Fibroblast of pulmonary artery (primary cell): ENCODE measurements at regions not wholly inside any gene's neighbourhood (a gene's known extent, or its start where the extent isn't known, plus 50 kb on each side); places are given as distances from the start of the nearest gene placed in this dataset.

Experiments
- DNase-seq: peaks from one replicate; pipeline ENCODE4 v3.0.0-alpha.2; 2010; ENCODE audit warnings: low read depth
- H3K4me3 ChIP-seq: replicated peaks from 2 replicates; pipeline ENCODE4 v1.5.1; 2011; ENCODE audit warnings: low read depth, mild to moderate bottlenecking, control low read depth, low read length, moderate library complexity
- TF ChIP-seq, protein P1 (sequence below): IDR thresholded peaks from 2 replicates; pipeline ENCODE4 v1.5.1; 2011; ENCODE audit warnings: mild to moderate bottlenecking, control low read depth, low read length, inconsistent platforms; ENCODE audit errors: missing control alignments

GRCh38 chr10:37671802-37672201 lies 185.6 kb downstream of the ZNF248 start:
- no peak overlapping the region for H3K4me3 ChIP-seq
- no peak for DNase-seq
- TF ChIP-seq, protein P1, sequence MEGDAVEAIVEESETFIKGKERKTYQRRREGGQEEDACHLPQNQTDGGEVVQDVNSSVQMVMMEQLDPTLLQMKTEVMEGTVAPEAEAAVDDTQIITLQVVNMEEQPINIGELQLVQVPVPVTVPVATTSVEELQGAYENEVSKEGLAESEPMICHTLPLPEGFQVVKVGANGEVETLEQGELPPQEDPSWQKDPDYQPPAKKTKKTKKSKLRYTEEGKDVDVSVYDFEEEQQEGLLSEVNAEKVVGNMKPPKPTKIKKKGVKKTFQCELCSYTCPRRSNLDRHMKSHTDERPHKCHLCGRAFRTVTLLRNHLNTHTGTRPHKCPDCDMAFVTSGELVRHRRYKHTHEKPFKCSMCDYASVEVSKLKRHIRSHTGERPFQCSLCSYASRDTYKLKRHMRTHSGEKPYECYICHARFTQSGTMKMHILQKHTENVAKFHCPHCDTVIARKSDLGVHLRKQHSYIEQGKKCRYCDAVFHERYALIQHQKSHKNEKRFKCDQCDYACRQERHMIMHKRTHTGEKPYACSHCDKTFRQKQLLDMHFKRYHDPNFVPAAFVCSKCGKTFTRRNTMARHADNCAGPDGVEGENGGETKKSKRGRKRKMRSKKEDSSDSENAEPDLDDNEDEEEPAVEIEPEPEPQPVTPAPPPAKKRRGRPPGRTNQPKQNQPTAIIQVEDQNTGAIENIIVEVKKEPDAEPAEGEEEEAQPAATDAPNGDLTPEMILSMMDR, result no peak

- no peak overlapping the region for H3K4me3 ChIP-seq
- TF ChIP-seq, protein P1, result no peak
- no peak for DNase-seq
Measured at GRCh38 chr10:37667736-37668135, 189.7 kb downstream of the ZNF248 start.

GRCh38 chr10:37654466-37654865 lies 202.9 kb downstream of the ZNF248 start:
- no peak for DNase-seq
- TF ChIP-seq, protein P1, result no peak
- H3K4me3 ChIP-seq, result no peak overlapping the region

- TF ChIP-seq, protein P1, result no peak
- no peak overlapping the region for H3K4me3 ChIP-seq
- DNase-seq, result no peak
Measured at GRCh38 chr10:37643187-37643586, 214.2 kb downstream of the ZNF248 start.

GRCh38 chr10:37640301-37640700 lies 217.1 kb downstream of the ZNF248 start:
- no peak for DNase-seq
- TF ChIP-seq, protein P1, result no peak

DNA sequence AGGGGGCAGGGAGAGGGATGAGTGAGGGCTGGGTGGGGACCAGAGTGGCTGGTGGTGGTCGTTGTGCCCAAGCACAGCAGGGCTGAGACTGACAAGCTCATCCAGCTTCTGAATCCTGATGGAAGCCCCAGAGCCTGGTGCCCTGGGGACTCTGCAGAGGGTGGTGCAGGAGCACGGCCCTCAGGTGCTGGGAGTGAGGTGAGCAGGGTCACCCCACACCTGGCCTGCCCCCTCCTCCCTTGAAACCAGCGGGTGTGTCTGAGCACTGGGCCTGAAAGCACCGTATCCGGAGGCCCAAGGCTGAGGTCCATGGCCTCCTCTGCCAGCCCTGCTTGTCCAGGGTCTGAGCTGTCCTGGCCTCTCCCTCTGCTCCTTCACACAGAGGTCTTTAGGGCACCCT lies 218.2 kb downstream of the ZNF248 start:
- DNase-seq, result no peak
- TF ChIP-seq, protein P1, result no peak

More at GRCh38 chr10:37640301-37640700, 217.1 kb downstream of the ZNF248 start:
- no peak overlapping the region for H3K4me3 ChIP-seq

GRCh38 chr10:37638569-37638968 lies 218.8 kb downstream of the ZNF248 start:
- no peak for DNase-seq
- no peak overlapping the region for H3K4me3 ChIP-seq
- TF ChIP-seq, protein P1, result no peak

More for the DNA sequence above, 218.2 kb downstream of the ZNF248 start:
- no peak overlapping the region for H3K4me3 ChIP-seq
